ENCODE measurements at regions not wholly inside any gene's neighbourhood (a gene's known extent, or its start where the extent isn't known, plus 50 kb on each side); places are given as distances from the start of the nearest gene placed in this dataset.

DNA sequence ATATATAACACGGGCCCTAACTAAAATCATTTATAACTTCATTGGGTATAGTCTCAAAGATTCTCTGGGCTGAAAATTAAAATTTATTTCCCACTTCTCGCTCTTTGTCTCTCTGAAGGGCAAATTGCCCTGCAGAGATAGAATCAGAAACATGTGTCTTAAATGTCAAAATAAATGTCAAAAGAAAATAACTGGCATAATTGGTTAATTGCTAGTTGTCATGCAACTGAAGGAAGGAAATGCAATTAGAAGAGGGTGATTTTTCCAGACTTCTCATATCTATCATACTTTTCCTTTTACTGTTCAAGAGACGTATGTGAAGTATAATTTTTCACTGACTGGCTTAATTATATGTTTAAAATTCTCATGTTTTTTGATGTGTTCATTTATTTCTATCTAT is 80.3 kb upstream of the HMGCLL1 start (continued):
- TF ChIP-seq, protein P1, sequence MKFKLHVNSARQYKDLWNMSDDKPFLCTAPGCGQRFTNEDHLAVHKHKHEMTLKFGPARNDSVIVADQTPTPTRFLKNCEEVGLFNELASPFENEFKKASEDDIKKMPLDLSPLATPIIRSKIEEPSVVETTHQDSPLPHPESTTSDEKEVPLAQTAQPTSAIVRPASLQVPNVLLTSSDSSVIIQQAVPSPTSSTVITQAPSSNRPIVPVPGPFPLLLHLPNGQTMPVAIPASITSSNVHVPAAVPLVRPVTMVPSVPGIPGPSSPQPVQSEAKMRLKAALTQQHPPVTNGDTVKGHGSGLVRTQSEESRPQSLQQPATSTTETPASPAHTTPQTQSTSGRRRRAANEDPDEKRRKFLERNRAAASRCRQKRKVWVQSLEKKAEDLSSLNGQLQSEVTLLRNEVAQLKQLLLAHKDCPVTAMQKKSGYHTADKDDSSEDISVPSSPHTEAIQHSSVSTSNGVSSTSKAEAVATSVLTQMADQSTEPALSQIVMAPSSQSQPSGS (IDR thresholded peaks at IDR 0.05; ENCODE audit: low read length): no peak
- TF ChIP-seq MEF2B (IDR thresholded peaks at IDR 0.05; ENCODE audit: partially characterized antibody, poor library complexity, severe bottlenecking) (no peak), CBFB (IDR thresholded peaks at IDR 0.05; ENCODE audit: low read depth) (no peak), IRF4 (IDR thresholded peaks at IDR 0.05; ENCODE audit: low read depth, low read length) (no peak), PAX8 (IDR thresholded peaks at IDR 0.05) (no peak), SIN3A (IDR thresholded peaks at IDR 0.05; ENCODE audit: low read depth, low read length) (no peak), MXI1 (IDR thresholded peaks at IDR 0.05; ENCODE audit: low read depth, low read length) (no peak)

DNA sequence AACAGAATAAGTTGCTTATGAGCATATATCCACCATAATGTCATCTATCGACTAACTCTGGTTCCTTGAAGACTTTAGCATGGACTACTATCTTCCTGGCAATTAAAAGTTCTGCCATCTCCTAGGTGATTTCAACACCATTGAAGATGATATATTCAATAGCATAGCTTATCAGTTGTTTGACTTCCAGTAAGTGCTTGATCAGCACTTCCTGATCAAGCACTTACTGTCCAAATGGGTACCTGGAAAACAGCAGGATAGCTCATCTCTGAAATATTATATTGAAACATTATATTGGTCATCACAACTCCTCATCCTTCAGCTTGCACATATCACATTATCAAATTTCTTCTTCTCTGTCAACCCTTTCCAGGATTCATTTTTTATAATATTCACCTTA is 75.5 kb upstream of the HMGCLL1 start:
- Histone ChIP-seq H2AFZ (ENCODE audit: control insufficient read depth, low read depth, low read length) (no peak overlapping the region), H3K4me3 (no peak overlapping the region), H3K36me3 (ENCODE audit: control insufficient read depth in 2 of 2, insufficient read depth in 2 of 2, low read length in 1 of 2) (no peaks in the 10 kb centered on the region), H3K9ac (ENCODE audit: control insufficient read depth, insufficient read depth, low read length) (no peak overlapping the region), H3K27ac (ENCODE audit: control insufficient read depth, insufficient read depth) (no peak overlapping the region), H3K27me3 (replicated peaks in 1 of 2; ENCODE audit: control insufficient read depth in 2 of 2, insufficient read depth in 2 of 2, low read length in 1 of 2) (no peaks in the 10 kb centered on the region), H3K4me1 (ENCODE audit: control insufficient read depth, insufficient read depth, low read length) (no peaks in the 10 kb centered on the region), H3K4me2 (ENCODE audit: control insufficient read depth, insufficient read depth) (no peak overlapping the region), H4K20me1 (ENCODE audit: control insufficient read depth, insufficient read depth) (no peaks in the 10 kb centered on the region), H3K9me3 (replicated peaks; ENCODE audit: control insufficient read depth, insufficient read depth, low read length) (no peaks in the 10 kb centered on the region), H3K79me2 (ENCODE audit: control insufficient read depth, insufficient read depth, low read length) (no peaks in the 10 kb centered on the region)
- ChIA-PET CTCF (no interaction called here), SMC1A (ENCODE audit: uncharacterized antibody, unreplicated experiment) (no interaction called here), RAD21 (ENCODE audit: unreplicated experiment) (no interaction called here), POLR2A (no interaction called here)
- FAIRE-seq: no peak
- no peak for DNase-seq (ENCODE audit: low read depth, low spot score)
- WGBS (ENCODE audit: insufficient coverage, insufficient replicate concordance, low lambda C conversion rate, missing lambda C conversion rate): 4% methylated on average over 1 of the region's 1 CpG
- no peak for ATAC-seq
- intact Hi-C loops (cut with micrococcal nuclease; ENCODE audit: unreplicated experiment) (no loop called here), in situ Hi-C loops (cut with MboI) (no loop called here)
- TF ChIP-seq WRNIP1 (IDR thresholded peaks at IDR 0.05; ENCODE audit: borderline replicate concordance, low read depth, low read length) (no peak), ETV6 (conservative IDR thresholded peaks at IDR 0.05 in 1 of 2, IDR thresholded peaks at IDR 0.05 in 1 of 2; ENCODE audit: borderline replicate concordance in 1 of 2, low read depth in 1 of 2) (no peak), ZBED1 (IDR thresholded peaks at IDR 0.05; ENCODE audit: borderline replicate concordance) (no peak), SUZ12 (IDR thresholded peaks at IDR 0.05; ENCODE audit: unreplicated experiment) (no peak), IKZF1 (conservative IDR thresholded peaks at IDR 0.05) (no peak)
- no TSS peak for BruUV-seq (replicated peaks)

Data from GM12878 (cell line).